Forelimb muscle (tissue), 1 donor: ENCODE measurements at regions not wholly inside any gene's neighbourhood (a gene's known extent, or its start where the extent isn't known, plus 50 kb on each side); places are given as distances from the start of the nearest gene placed in this dataset.
A peak's percentile ranks its signal among the peaks of the same experiment; 100 is the strongest.

Experiments used
- DNase-seq: peaks from one replicate; pipeline ENCODE4 v3.0.0-alpha.2; 2013; ENCODE audit warnings: low read depth

- DNase-seq, result no peak
These were observed 196.9 kb upstream of the GRID2 start for GRCh38 chr4:92106816-92107215.

GRCh38 chr4:92111493-92111892 is 192.3 kb upstream of the GRID2 start:
- DNase-seq, result no peak

GRCh38 chr4:92112805-92113204 is 191.0 kb upstream of the GRID2 start:
- no peak for DNase-seq

- no peak for DNase-seq
These were observed 182.8 kb upstream of the GRID2 start for GRCh38 chr4:92120810-92121498.

- DNase-seq, result no peak
These were observed 180.9 kb upstream of the GRID2 start for GRCh38 chr4:92122911-92123310.

GRCh38 chr4:92128676-92129075 is 175.1 kb upstream of the GRID2 start:
- no peak for DNase-seq

- no peak for DNase-seq
These were observed 174.3 kb upstream of the GRID2 start for GRCh38 chr4:92129408-92129994.

- no peak for DNase-seq
These were observed 167.3 kb upstream of the GRID2 start for GRCh38 chr4:92136434-92136833.

- no peak for DNase-seq
These were observed 140.4 kb upstream of the GRID2 start for GRCh38 chr4:92163348-92163747.

GRCh38 chr4:92170340-92170739 is 133.4 kb upstream of the GRID2 start:
- no peak for DNase-seq

- no peak for DNase-seq
These were observed 131.6 kb upstream of the GRID2 start for GRCh38 chr4:92172203-92172602.

GRCh38 chr4:92175250-92175649 is 128.5 kb upstream of the GRID2 start:
- DNase-seq, result no peak

GRCh38 chr4:92182006-92182735 is 121.6 kb upstream of the GRID2 start:
- DNase-seq, result no peak

- DNase-seq, result no peak
These were observed 120.9 kb upstream of the GRID2 start for GRCh38 chr4:92182736-92183407.

- DNase-seq, result no peak
These were observed 119.9 kb upstream of the GRID2 start for GRCh38 chr4:92183825-92184224.

- DNase-seq, result peak; percentile 13
These were observed 119.2 kb upstream of the GRID2 start for GRCh38 chr4:92184566-92184965.

- no peak for DNase-seq
These were observed 117.5 kb upstream of the GRID2 start for GRCh38 chr4:92186239-92186638.

GRCh38 chr4:92189146-92189545 is 114.6 kb upstream of the GRID2 start:
- DNase-seq, result no peak

GRCh38 chr4:92198711-92199110 is 105.1 kb upstream of the GRID2 start:
- no peak for DNase-seq

GRCh38 chr4:92199135-92199534 is 104.6 kb upstream of the GRID2 start:
- no peak for DNase-seq

GRCh38 chr4:92210906-92211305 is 92.9 kb upstream of the GRID2 start:
- no peak for DNase-seq

- DNase-seq, result no peak
These were observed 88.3 kb upstream of the GRID2 start for GRCh38 chr4:92215476-92215875.

- DNase-seq, result no peak
These were observed 72.3 kb upstream of the GRID2 start for GRCh38 chr4:92231511-92231910.
